HG03565 (cell line): ENCODE measurements at regions not wholly inside any gene's neighbourhood (a gene's known extent, or its start where the extent isn't known, plus 50 kb on each side); places are given as distances from the start of the nearest gene placed in this dataset.
A peak's percentile ranks its signal among the peaks of the same experiment; 100 is the strongest.

ENCODE experiments used
- ATAC-seq: cut with Tn5 transposase; IDR thresholded peaks from one replicate; pipeline ENCODE4 v1.9.1; 2021; ENCODE audit warnings: mild to moderate bottlenecking, moderate library complexity; ENCODE audit not compliant: unreplicated experiment

DNA sequence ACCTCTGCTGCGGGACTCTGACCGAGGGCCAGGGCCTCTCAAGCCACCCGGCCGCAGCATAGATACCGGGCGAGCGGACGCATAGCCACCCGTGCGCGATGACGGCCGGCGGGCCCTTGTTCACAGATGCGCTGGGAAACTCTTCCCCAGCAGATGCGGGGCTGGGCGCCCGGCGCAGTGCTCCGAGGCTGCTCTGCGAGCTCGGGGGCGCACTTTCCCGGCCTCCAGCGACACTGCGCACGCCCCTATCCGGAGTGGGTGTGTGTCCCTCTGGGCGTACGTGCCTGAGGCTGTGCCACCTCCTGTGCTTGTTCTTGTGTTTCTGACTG is 104.7 kb upstream of the E2F8 start:
- ATAC-seq = no peak

DNA sequence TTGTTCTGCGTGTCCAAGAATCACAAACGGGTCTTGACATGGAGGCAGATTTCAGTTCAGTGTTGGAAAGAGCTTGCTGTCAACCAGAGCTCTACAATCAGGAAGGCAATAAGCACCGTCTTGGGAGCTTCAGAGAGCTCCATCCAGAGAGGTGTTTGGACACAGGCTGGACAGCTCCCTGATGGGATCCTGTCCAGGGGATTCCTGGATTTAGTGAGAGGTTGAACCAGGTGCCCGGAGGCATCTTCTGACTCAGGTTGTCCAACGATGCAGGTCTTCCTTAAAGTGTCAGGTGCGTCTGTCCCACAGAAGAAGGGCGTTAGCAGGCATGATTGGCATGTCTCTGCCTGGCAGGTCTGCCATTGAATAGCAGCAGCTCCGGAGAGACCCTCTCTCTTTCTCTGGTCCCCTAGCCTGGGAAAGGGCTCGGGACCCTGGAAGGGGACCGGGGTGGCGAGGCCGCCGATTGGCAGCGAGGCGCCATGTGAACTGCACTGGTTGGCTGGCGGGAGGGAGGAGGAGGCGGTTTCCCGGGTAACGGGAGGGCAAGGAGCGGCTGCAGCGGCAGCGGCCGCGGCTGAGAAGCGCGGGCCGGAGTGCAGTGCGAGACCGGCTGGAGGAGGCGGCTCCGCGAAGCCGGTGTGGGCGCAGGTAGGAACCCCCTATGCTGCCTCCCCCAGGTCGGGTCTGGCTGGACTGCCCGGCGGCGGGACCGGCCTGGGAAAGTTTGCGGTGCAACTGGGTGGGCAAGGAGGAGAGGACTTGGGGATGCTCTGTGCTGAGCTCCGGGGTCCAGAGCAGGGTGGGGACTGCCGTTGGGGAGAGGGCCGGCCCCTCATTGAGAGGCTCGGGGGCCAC is 104.1 kb upstream of the E2F8 start:
- ATAC-seq = no peak

DNA sequence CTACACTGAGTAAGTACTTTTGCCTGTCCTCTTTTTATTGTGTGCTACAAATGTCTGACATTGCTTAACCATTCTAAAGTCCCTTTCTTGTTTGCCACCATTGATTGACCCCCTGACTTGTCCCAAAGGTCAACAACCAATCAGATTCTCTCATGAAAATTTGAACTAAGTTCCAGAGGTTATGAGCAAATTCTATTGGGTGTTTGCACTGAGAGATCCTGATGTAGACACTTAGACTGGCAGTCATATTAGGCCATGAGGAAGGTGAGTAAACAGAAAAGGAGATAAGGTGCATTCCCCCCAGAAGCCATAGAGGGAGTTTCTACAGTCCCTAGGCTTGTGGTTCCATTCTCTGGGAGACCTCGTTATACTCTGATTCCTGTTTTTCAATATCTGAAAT is 101.3 kb upstream of the E2F8 start:
- no peak for ATAC-seq

GRCh38 chr11:19338375-19338774 is 97.6 kb upstream of the E2F8 start:
- ATAC-seq = no peak

GRCh38 chr11:19337779-19338178 is 97.0 kb upstream of the E2F8 start:
- ATAC-seq = no peak

DNA sequence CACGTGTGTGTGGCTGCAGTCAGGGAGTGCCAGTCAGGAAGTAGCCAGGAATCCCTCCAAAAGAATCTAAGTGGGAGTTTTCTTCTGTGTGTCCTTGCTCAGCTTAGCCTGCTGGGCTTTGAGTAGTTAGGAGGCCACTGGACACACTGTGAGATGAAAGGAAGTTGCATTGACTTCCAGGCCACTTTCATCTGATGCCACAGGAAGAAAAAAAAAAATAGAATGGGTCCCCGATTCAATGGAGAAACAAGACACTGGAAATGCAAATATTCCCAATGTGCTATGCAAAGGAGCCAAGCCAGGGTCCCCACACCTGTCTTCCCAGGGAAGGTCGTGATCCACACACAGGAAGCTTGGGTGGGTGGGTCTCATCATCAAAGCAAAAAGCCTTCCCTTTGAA is 95.6 kb upstream of the E2F8 start:
- no peak for ATAC-seq

GRCh38 chr11:19332476-19332875 is 91.7 kb upstream of the E2F8 start:
- ATAC-seq = peak; percentile 92

DNA sequence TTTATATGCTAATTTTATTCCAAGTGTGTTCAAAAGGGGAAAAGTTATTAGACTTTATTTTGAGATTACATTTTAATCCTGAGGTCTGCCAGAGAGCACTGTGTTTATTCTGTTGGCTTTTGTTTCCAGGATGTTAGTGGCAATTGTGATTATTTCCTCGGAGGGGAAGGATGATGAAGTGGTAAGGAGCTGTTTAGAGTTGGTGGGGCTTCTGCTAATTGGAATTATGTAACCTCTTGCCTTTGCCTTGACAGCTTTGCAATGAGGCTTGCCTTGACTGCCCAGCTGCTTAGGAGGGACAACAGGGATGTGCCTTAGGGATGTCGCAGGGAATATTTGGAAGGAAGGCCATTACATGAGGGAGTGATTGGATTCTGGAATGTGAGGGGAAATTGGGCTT is 89.7 kb upstream of the E2F8 start:
- no peak for ATAC-seq

DNA sequence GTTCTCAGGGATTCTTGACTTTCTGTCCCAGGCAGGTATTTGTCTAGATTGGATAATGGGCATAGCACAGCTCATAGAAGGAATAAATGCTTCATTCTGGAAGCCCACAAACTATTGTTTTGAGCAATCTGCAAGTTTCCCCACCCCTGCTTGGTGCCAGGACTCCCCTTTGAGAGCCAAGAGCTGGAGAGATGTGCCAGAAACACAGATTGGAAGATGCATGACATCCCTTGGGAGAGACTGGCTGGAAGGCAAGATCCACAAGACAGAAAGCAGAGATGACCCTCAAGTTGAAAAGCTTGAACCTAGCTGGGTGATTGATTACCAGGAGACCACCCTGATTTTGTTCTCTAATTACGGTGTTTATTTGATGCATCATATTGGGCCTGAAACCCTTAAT is 89.2 kb upstream of the E2F8 start:
- no peak for ATAC-seq

DNA sequence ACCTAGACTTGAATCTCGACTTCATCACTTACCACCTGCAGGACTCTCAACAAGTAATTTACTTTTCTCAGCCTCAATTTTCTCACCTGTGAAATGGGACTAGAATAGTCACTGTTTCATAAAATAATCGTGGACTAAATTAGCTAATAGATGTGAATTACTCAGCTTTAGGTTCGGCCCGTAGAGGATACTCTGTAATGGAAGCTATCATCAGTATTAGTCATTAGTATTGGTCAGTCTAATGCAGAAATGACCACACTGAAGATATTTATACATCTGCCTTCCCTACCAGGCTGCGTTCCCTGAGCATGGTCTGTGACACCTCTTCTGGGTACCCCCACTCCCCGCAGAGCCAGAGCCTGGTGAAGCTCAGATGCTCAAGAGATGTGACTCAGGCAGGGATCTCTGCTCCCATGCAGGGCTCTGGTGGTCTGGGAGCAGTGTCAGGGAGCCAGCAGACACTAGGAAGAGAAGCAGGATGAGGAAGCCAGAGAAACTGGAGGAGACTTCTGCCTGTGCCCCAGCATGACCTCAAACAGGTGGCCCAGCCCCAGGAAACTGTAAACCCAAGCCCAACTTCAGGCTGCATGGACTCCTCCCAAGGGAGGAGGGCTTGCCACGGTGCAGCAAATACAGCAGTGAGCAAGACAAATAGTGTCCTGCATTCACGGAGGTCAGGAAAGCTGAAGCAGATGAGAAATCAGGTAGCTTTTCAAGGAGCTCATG is 88.0 kb upstream of the E2F8 start:
- ATAC-seq = no peak

GRCh38 chr11:19327280-19327679 is 86.5 kb upstream of the E2F8 start:
- ATAC-seq = no peak

DNA sequence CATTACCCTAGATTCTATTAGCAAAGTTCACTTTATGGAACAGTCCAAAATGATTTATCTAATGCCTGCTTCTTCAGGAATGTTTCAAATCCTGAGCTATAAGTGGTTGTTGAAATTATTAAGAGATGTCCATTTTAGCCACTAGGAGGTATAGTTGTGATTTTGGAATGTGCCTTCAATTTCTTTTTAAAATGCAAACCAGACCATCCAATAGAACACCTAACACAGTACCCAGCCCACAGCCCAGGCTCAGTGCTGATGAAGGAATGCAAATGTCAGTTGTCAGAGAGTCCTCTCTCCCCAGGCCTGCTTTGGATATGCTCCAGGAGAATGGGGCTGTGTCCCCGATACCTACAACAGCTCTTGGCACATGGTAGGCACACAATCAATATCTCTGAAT is 85.8 kb upstream of the E2F8 start:
- ATAC-seq = no peak

DNA sequence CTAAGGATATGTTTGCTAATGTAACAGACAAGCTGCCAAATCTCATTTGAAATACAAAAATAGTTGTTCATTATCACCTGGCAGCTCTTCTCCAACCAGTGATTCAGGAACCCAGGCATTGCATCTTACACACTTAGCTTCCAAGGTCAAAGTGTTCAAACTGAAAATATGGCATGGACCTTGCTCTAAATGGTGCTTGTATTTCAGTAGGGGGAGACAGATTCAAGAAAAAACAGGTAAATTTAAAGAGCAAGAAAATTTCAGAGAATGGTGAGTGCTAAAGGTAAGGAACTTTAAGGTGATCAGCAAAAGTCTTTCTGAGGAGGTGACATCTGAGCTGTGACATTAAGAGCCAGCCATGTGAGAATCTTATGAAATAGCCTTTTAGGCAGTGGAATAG is 82.8 kb upstream of the E2F8 start:
- ATAC-seq = no peak

- no peak for ATAC-seq
Measured at GRCh38 chr11:19321351-19321750, 80.6 kb upstream of the E2F8 start.

DNA sequence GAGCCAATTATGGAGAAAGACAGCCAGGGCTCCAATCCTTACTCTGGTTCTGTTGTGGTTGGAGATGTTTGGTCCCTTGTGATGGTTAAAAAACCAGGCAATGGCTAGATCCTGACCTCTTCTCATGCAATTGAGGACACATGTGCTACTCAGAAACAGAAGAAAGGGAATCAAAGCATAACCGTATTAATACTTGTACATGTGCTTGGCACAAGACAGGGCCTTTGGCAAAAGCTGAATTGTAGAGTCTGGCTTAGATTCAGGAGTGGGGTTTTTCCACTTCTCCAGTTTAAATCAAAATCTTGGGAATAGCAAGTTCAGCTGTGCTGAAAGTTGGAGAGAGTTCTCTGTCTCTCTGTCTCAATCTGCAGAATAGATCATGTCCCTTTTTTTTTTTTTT is 80.1 kb upstream of the E2F8 start:
- ATAC-seq = no peak

DNA sequence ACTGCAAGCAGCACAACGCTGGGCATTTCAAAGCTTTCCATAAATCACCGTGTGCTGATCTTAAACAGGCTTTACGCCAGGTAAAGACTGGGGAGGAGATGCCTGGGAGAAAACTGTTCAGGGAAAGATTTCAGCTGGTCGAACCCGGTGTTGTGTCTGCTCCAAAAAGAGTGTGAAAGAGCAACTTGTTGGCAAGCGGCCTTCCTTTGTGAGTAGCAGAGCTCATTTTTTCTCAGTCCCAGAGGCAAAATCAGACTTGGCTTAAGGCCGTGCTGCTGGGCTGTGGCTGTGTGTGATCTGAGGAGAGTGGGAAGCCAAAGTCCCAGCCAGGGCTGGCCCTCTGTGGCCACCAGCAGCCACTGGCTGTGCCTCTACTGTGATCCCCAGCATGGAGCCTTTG is 75.7 kb upstream of the E2F8 start:
- ATAC-seq = no peak

DNA sequence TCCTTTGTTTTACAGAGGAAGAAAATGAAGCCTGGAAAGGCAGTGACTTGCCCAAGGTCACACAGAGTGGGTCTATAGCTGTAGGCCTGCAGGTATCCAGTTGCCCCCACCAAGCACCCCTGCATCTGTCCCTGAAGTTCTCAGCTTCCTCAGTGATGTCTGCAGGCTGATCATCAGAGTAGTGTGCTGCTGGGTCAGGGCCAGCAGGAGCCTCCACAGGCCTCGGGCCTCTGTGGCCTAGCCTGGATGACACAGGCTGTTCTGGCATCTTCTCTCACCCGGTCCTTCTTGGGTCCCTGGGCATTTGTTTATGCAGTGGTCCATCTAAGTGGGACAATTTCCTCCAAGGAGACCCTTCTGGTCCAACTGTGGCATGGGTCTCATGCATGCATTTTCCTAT is 74.8 kb upstream of the E2F8 start:
- no peak for ATAC-seq

GRCh38 chr11:19313140-19313539 is 72.4 kb upstream of the E2F8 start:
- no peak for ATAC-seq

DNA sequence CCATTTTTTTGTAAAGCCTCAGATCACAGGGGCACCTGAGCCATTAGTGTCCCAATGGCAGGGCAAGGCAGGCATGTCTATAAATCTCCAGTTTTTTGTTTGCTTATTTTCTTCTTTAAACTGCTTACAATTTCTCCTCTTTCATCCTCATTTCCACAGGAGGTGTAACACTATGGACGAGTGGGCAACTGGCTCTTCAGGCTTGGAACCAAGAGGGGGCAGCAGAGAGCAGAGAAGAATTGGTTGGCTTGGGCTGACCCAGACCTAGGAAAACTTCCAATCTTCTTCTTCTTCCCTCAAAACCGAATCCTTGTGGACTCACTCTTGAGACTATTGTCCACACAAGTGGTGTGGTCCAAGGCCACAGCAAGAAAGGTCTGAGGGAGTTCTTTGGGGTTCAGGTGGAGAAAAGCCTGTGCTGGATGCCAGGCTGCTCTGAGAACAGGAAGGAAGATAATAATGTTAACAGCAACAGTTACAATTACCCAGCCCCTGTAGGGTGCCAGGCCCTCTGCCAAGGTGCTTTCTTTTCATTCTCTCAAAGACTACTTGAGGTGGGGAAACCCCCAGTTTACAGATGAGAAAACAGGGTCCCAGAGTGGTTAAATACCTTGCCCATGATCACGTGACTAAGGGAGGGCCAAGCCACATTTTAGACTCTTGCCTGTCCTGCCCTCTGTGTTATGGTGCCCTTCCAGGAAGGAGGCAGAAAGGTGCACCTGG is 70.7 kb upstream of the E2F8 start:
- ATAC-seq = peak; percentile 40

- ATAC-seq = no peak
Measured at GRCh38 chr11:19307498-19307897, 66.8 kb upstream of the E2F8 start.

DNA sequence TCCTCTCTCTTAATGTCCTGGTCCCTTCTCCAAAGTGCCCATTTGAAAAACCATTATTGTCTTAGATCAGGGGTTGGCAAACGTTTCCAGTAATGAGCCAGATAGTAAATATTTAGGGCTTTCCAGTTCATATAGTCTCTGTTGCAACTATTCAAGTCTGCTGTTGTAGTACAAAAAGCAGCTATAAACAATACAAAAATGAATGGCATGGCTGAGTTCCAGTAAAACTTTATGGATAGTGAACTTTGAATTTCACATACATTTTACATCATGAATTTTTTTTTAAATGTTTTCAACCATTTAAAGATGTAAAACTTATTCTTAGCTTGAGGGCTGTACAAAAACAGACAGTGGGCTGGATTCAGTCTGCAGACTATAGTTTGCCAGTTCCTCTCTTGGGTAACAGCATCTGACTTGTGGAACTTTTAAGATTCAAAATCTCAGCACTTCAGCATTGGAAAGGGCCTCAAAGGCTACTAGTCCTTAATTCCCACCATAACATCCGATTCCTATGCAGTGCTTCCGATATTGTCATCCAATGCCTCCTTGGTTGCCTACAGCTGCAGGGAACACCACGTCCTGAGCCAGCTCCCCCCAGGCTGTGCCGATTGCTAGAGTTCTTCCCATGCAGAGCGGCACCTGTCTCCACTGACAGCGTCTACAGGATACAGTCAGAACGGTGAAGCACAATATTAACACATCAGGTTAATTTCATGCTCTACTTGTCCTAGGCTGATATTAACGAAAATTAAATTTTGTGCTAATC is 65.6 kb upstream of the E2F8 start:
- ATAC-seq = no peak
